Upper lobe of left lung (tissue), 6 donors: ENCODE measurements at regions not wholly inside any gene's neighbourhood (a gene's known extent, or its start where the extent isn't known, plus 50 kb on each side); places are given as distances from the start of the nearest gene placed in this dataset.

Source experiments
- ATAC-seq, 2 donors: fragments of 200-7000 bp; cut with Tn5 transposase; one replicate each; pipeline ENCODE4 v1.9.1; 2022; ENCODE audit warnings: mild to moderate bottlenecking in 2 of 2, moderate library complexity in 2 of 2; ENCODE audit not compliant: low FRiP score in 2 of 2
- DNase-seq, 2 donors: peaks; one replicate each; pipeline ENCODE4 v3.0.0-alpha.2; 2019 to 2020
- H3K27ac ChIP-seq, 4 donors: fragments of 200-600 bp; sonication (generic); one replicate each; pipeline ENCODE4 v1.5.1; 2016 to 2019
- H3K27me3 ChIP-seq, 4 donors: fragments of 200-600 bp; sonication (generic); one replicate each; pipeline ENCODE4 v1.5.1; 2017 to 2019
- H3K36me3 ChIP-seq, 4 donors: fragments of 200-600 bp; sonication (generic); one replicate each; pipeline ENCODE4 v1.5.1; 2016 to 2019
- H3K4me1 ChIP-seq, 4 donors: fragments of 200-600 bp; sonication (generic); one replicate each; pipeline ENCODE4 v1.5.1; 2018 to 2019
- H3K4me3 ChIP-seq, 4 donors: fragments of 200-600 bp; sonication (generic); one replicate each; pipeline ENCODE4 v1.5.1; 2017 to 2019; ENCODE audit warnings: mild to moderate bottlenecking in 2 of 4, moderate library complexity in 1 of 4
- H3K9me3 ChIP-seq, 4 donors: fragments of 200-600 bp; sonication (generic); one replicate each; pipeline ENCODE4 v1.5.1; 2018 to 2019
- EP300 ChIP-seq, 4 donors: sonication (generic); formaldehyde crosslinking; IDR thresholded peaks; one replicate each; pipeline ENCODE4 v1.5.1; 2017; ENCODE audit warnings: antibody characterized with exemption in 4 of 4, control low read depth in 2 of 4
- POLR2A ChIP-seq, 4 donors: fragments of 450-650 bp; IDR thresholded peaks; one replicate each; pipeline ENCODE4 v1.5.1; 2016 to 2017; ENCODE audit warnings: antibody characterized with exemption in 4 of 4, mild to moderate bottlenecking in 2 of 4
- POLR2AphosphoS5 ChIP-seq, 2 donors: sonication (generic); formaldehyde crosslinking; IDR thresholded peaks; one replicate each; pipeline ENCODE4 v1.5.1; 2017; ENCODE audit warnings: antibody characterized with exemption in 2 of 2
- WGBS, 2 donors: methylation state at CpG; one replicate each; pipeline ENCODE4 v1.1.5; 2017 to 2018; 5-methylcytosine and 5-hydroxymethylcytosine counted together
- TF ChIP-seq, protein P1 (sequence below), 6 experiments: fragments of 450-650 bp in 4 of 6; fragments of 200-600 bp in 2 of 6; sonication (generic) in 2 of 6; IDR thresholded peaks; one replicate each; pipeline ENCODE4 v1.5.1; 2016 to 2019; ENCODE audit warnings: antibody characterized with exemption in 6 of 6
- donor health status: DM: no; HTN: no; CAD: no; lungs with moderate emphysema.
- donor health status: DM: no; HTN: yes; CAD: no; lungs with severe emphysema.

DNA sequence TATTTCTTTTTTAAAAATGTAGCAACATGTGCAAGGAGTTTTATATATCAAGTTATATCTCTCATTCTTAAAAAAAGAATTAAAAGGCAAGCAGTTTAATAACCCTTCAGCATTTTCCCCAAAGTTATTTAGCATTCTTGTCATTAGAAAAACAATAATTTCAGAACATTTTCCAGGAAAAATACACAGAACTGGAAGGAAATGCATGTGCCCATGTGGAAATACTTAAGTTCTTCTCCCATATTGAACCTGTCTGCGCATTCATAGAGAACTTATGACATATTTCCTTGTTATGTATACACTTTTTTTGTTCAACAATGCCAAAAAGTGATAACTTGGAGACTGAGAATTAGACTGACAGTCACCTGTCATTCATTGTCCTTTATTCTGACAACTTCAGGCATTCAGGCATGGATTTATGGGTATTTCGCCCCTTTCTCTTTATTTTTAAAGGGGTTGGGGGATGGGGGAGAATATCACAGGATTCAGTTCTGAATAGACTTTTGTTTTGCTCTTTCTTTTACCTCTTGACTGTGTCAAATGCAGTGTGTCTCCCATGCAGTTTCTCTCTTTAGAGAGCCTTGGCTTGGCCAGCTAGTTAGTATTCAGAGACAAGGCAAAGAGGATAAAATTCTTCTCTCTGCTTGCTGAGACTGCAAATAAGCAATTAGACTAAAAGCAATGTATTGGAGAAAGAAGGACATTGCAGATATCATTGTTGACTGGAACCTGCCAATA, 701.0 kb downstream of the NR2F1-AS1 start:
- TF ChIP-seq POLR2AphosphoS5 (IDR thresholded peaks at IDR 0.05): no peak
- no peak for TF ChIP-seq POLR2A (IDR thresholded peaks at IDR 0.05)
- no peak for TF ChIP-seq EP300 (IDR thresholded peaks at IDR 0.05)
- TF ChIP-seq, protein P1, sequence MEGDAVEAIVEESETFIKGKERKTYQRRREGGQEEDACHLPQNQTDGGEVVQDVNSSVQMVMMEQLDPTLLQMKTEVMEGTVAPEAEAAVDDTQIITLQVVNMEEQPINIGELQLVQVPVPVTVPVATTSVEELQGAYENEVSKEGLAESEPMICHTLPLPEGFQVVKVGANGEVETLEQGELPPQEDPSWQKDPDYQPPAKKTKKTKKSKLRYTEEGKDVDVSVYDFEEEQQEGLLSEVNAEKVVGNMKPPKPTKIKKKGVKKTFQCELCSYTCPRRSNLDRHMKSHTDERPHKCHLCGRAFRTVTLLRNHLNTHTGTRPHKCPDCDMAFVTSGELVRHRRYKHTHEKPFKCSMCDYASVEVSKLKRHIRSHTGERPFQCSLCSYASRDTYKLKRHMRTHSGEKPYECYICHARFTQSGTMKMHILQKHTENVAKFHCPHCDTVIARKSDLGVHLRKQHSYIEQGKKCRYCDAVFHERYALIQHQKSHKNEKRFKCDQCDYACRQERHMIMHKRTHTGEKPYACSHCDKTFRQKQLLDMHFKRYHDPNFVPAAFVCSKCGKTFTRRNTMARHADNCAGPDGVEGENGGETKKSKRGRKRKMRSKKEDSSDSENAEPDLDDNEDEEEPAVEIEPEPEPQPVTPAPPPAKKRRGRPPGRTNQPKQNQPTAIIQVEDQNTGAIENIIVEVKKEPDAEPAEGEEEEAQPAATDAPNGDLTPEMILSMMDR (IDR thresholded peaks at IDR 0.05): no peak
- no peak for DNase-seq

DNA sequence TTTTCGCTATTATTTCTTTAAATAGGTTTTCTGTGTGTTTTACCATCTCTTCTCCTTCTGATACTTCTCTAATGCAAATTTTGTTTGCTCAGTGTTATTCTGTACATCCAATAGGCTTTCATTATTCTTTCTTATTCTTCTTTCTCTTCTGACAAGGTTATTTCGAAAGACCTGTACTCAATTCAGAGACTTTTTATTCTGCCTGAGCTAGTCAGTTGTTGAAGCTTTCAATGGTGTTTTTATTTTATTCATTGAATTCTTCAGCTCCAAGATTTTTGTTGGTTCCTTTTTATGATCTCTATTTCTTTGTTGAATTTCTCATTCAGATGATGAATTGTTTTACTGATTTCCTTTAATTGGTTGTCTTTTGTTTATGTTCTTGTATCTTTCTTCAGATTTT, 706.2 kb downstream of the NR2F1-AS1 start:
- peaks cover 3 to 9% (median 6%) of the 10 kb centered on the region in 4 donors for H3K9me3 ChIP-seq
- H3K4me1 ChIP-seq: no peaks in the 10 kb centered on the region
- H3K27me3 ChIP-seq: no peaks in the 10 kb centered on the region
- 88 to 96% methylated on average over 2 of the region's 2 CpGs for WGBS, 2 donors
- no peak overlapping the region for H3K27ac ChIP-seq
- DNase-seq (no peak), ATAC-seq (no peak)
- no peaks in the 10 kb centered on the region for H3K36me3 ChIP-seq
- TF ChIP-seq POLR2AphosphoS5 (IDR thresholded peaks at IDR 0.05) (no peak), POLR2A (IDR thresholded peaks at IDR 0.05) (no peak), EP300 (IDR thresholded peaks at IDR 0.05) (no peak)
- TF ChIP-seq, protein P1 (IDR thresholded peaks at IDR 0.05): no peak
- H3K4me3 ChIP-seq: no peak overlapping the region

More for the DNA sequence above, 701.0 kb downstream of the NR2F1-AS1 start:
- WGBS, 2 donors: 77 to 85% methylated on average over 2 of the region's 2 CpGs
- no peak for ATAC-seq
- Histone ChIP-seq H3K4me1 (no peaks in the 10 kb centered on the region), H3K27ac (no peak overlapping the region), H3K9me3 (peaks cover 0 to 3% (median 0%) of the 10 kb centered on the region in 4 donors), H3K4me3 (no peak overlapping the region), H3K36me3 (no peaks in the 10 kb centered on the region), H3K27me3 (no peaks in the 10 kb centered on the region)

DNA sequence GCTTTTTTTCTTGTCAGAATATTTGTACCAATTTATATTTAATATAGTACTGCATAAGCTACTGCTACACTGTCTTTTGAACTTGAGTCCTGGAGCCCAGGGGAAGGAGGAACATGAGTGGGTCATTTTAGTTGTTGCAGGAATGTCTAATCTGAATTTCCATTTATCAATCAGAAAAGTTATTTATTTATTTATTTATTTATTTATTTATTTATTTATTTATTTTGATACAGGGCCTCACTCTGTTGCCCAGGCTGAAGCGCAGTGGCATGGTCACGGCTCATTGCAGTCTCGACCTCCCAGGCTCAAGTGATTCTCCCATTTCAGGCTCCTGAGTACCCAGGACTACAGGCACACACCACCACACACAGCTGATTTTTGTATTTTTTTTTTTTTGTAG, 712.6 kb downstream of the NR2F1-AS1 start:
- Histone ChIP-seq H3K9me3 (peaks cover 0 to 4% (median 2%) of the 10 kb centered on the region in 4 donors), H3K4me3 (no peak overlapping the region), H3K4me1 (no peaks in the 10 kb centered on the region), H3K27me3 (no peaks in the 10 kb centered on the region), H3K36me3 (no peaks in the 10 kb centered on the region), H3K27ac (no peak overlapping the region)
- 94 to 98% methylated on average over 3 of the region's 3 CpGs for WGBS, 2 donors
- no peak for ATAC-seq
- TF ChIP-seq POLR2AphosphoS5 (IDR thresholded peaks at IDR 0.05): no peak
- TF ChIP-seq EP300 (IDR thresholded peaks at IDR 0.05): no peak
- TF ChIP-seq POLR2A (IDR thresholded peaks at IDR 0.05): no peak
- TF ChIP-seq, protein P1 (IDR thresholded peaks at IDR 0.05): no peak
- no peak for DNase-seq

DNA sequence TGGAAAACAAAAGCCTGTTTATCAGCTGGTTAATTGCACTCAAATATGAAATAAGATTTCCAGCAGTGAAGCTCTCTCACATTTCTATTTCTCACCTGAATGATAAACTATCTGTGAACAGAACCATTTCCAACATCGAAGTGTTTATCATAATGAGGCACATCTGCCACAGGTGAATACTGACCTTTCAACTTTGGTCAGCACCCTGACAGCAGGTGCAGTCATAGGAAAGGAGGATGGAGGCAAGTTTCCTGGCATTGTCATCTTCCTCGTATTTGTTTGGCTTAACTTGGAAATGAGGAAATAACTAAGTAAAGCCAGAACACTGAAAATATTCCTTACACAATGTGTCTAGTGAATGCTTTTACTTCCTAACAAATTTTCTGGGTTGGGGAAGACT, 716.4 kb downstream of the NR2F1-AS1 start:
- ATAC-seq (no peak), DNase-seq (no peak)
- 41 to 56% methylated on average over 2 of the region's 2 CpGs for WGBS, 2 donors
- no peaks in the 10 kb centered on the region for H3K27me3 ChIP-seq
- H3K4me1 ChIP-seq: no peaks in the 10 kb centered on the region
- no peak overlapping the region for H3K27ac ChIP-seq
- H3K36me3 ChIP-seq: no peaks in the 10 kb centered on the region
- no peak overlapping the region for H3K4me3 ChIP-seq
- no peaks in the 10 kb centered on the region for H3K9me3 ChIP-seq
- no peak for TF ChIP-seq EP300 (IDR thresholded peaks at IDR 0.05)

DNA sequence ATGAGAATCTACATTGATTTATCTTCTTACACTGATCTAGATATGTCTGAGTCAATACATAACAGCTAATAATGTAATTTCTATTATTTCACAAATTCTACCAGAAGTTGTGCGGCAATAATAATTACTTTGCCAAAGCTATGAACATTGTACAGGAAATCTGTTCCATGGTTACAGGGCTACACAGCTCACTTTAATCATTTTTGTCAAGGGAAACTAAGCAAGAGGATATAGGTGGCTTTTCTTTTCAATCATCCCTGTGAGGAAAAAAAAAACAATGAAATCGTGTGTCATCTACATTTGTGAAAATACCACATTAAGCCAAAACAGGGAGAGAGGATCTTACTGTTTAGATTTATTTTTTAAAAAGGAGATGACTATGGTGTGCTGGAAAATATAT, 717.4 kb downstream of the NR2F1-AS1 start:
- Histone ChIP-seq H3K4me3 (no peak overlapping the region), H3K36me3 (no peaks in the 10 kb centered on the region), H3K27ac (no peak overlapping the region), H3K9me3 (no peaks in the 10 kb centered on the region), H3K27me3 (no peaks in the 10 kb centered on the region), H3K4me1 (no peaks in the 10 kb centered on the region)
- TF ChIP-seq POLR2A (IDR thresholded peaks at IDR 0.05) (no peak), EP300 (IDR thresholded peaks at IDR 0.05) (no peak), POLR2AphosphoS5 (IDR thresholded peaks at IDR 0.05) (no peak)
- TF ChIP-seq, protein P1 (IDR thresholded peaks at IDR 0.05): no peak
- no peak for ATAC-seq
- 74 to 85% methylated on average over 2 of the region's 2 CpGs for WGBS, 2 donors
- DNase-seq: no peak
